ENCODE measurements at regions not wholly inside any gene's neighbourhood (a gene's known extent, or its start where the extent isn't known, plus 50 kb on each side); places are given as distances from the start of the nearest gene placed in this dataset.

DNA sequence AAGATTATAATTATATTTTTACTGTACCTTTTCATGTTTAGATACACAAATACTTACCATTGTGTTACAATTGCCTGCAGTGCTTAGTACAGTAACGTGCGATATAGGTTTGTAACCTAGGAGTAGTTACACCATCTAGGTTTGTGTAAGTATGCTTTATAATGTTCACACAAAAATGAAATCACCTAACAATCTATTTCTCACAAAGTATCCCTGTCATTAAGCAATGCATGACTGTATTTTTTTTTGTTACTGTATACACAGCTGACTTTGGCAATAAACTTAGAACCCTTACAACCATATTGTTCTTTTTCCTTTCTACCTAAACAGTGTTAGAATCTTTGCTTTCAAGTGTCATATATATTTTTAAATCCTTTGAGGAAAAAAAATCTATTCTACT lies 303.0 kb upstream of the E2F7 start:
- no peaks in the 10 kb centered on the region; the same call in 1 of the 2 replicates for H3K9me3 ChIP-seq (replicated peaks; ENCODE audit: control insufficient read depth, insufficient read depth, low read depth, low read length)
- no peaks in the 10 kb centered on the region for H3K4me1 ChIP-seq (replicated peaks in 1 of 2; ENCODE audit: control insufficient read depth in 2 of 2, insufficient read depth in 2 of 2, low read length in 2 of 2)
- no peak overlapping the region for H3K4me3 ChIP-seq
- H3K27me3 ChIP-seq (ENCODE audit: control insufficient read depth in 2 of 2, insufficient read depth in 2 of 2, low read length in 2 of 2), result no peaks in the 10 kb centered on the region
- no TSS peak for BruUV-seq (replicated peaks)
- H3K9me1 ChIP-seq (ENCODE audit: control insufficient read depth, insufficient read depth, low read length), result no peaks in the 10 kb centered on the region
- ATAC-seq, result no peak
- DNase-seq (ENCODE audit: extremely low read depth in 1 of 4, low spot score in 3 of 4), result no peak
- no peaks in the 10 kb centered on the region for H4K20me1 ChIP-seq (replicated peaks; ENCODE audit: control insufficient read depth, insufficient read depth, low read length)
- no peak overlapping the region for H3K27ac ChIP-seq (ENCODE audit: extremely low read depth, low read depth, low read length)
- intact Hi-C loops (cut with micrococcal nuclease) (no loop called here), in situ Hi-C loops (cut with MboI) (no loop called here)
- FAIRE-seq, result no peak
- 5% methylated on average over 2 of the region's 2 CpGs for WGBS (ENCODE audit: insufficient coverage, low coverage, missing lambda C conversion rate)
- H3K36me3 ChIP-seq (ENCODE audit: control insufficient read depth, insufficient read depth, low read length), result no peaks in the 10 kb centered on the region
- no peak overlapping the region for H3K9ac ChIP-seq (ENCODE audit: insufficient read depth in 1 of 2, low read depth in 2 of 2, low read length in 2 of 2)
- ChIA-PET POLR2A (no interaction called here), CTCF (ENCODE audit: low intra/inter-chr PET ratio) (no interaction called here)
- H3K4me2 ChIP-seq (ENCODE audit: insufficient read depth, low read length), result no peak overlapping the region
- no peaks in the 10 kb centered on the region for H3K79me2 ChIP-seq (ENCODE audit: control insufficient read depth, insufficient read depth, low read length)
- H2AFZ ChIP-seq (ENCODE audit: low read depth, low read length), result no peak overlapping the region
- TF ChIP-seq, protein P1, sequence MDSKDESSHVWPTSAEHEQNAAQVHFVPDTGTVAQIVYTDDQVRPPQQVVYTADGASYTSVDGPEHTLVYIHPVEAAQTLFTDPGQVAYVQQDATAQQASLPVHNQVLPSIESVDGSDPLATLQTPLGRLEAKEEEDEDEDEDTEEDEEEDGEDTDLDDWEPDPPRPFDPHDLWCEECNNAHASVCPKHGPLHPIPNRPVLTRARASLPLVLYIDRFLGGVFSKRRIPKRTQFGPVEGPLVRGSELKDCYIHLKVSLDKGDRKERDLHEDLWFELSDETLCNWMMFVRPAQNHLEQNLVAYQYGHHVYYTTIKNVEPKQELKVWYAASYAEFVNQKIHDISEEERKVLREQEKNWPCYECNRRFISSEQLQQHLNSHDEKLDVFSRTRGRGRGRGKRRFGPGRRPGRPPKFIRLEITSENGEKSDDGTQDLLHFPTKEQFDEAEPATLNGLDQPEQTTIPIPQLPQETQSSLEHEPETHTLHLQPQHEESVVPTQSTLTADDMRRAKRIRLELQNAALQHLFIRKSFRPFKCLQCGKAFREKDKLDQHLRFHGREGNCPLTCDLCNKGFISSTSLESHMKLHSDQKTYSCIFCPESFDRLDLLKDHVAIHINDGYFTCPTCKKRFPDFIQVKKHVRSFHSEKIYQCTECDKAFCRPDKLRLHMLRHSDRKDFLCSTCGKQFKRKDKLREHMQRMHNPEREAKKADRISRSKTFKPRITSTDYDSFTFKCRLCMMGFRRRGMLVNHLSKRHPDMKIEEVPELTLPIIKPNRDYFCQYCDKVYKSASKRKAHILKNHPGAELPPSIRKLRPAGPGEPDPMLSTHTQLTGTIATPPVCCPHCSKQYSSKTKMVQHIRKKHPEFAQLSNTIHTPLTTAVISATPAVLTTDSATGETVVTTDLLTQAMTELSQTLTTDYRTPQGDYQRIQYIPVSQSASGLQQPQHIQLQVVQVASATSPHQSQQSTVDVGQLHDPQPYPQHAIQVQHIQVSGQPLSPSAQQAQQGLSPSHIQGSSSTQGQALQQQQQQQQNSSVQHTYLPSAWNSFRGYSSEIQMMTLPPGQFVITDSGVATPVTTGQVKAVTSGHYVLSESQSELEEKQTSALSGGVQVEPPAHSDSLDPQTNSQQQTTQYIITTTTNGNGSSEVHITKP (IDR thresholded peaks at IDR 0.05; ENCODE audit: partially characterized antibody), result no peak
- TF ChIP-seq ZNF785 (CRISPR knock-in tag; IDR thresholded peaks at IDR 0.05), result no peak
- TF ChIP-seq ZBTB1 (CRISPR knock-in tag; IDR thresholded peaks at IDR 0.05; ENCODE audit: borderline replicate concordance, low read depth), result no peak
- no peak for TF ChIP-seq C11orf30 (IDR thresholded peaks at IDR 0.05; ENCODE audit: low read depth)
- TF ChIP-seq, protein P2, sequence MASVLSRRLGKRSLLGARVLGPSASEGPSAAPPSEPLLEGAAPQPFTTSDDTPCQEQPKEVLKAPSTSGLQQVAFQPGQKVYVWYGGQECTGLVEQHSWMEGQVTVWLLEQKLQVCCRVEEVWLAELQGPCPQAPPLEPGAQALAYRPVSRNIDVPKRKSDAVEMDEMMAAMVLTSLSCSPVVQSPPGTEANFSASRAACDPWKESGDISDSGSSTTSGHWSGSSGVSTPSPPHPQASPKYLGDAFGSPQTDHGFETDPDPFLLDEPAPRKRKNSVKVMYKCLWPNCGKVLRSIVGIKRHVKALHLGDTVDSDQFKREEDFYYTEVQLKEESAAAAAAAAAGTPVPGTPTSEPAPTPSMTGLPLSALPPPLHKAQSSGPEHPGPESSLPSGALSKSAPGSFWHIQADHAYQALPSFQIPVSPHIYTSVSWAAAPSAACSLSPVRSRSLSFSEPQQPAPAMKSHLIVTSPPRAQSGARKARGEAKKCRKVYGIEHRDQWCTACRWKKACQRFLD (CRISPR knock-in tag; IDR thresholded peaks at IDR 0.05), result no peak
- TF ChIP-seq TARDBP (IDR thresholded peaks at IDR 0.05), result no peak
- TF ChIP-seq NEUROD1 (IDR thresholded peaks at IDR 0.05; ENCODE audit: borderline replicate concordance, low read depth, low read length, partially characterized antibody), result no peak
- TF ChIP-seq, protein P3, sequence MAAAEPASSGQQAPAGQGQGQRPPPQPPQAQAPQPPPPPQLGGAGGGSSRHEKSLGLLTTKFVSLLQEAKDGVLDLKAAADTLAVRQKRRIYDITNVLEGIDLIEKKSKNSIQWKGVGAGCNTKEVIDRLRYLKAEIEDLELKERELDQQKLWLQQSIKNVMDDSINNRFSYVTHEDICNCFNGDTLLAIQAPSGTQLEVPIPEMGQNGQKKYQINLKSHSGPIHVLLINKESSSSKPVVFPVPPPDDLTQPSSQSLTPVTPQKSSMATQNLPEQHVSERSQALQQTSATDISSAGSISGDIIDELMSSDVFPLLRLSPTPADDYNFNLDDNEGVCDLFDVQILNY (CRISPR knock-in tag; IDR thresholded peaks at IDR 0.05), result no peak
